NB4 (cell line): ENCODE measurements at regions not wholly inside any gene's neighbourhood (a gene's known extent, or its start where the extent isn't known, plus 50 kb on each side); places are given as distances from the start of the nearest gene placed in this dataset.

ENCODE experiments used
- CTCF ChIP-seq: IDR thresholded peaks from one replicate; pipeline ENCODE4 v1.5.1; 2012; ENCODE audit warnings: low read depth, low read length
- MYC ChIP-seq: IDR thresholded peaks from 2 replicates; pipeline ENCODE4 v1.6.1; 2011; ENCODE audit warnings: low read depth, low read length
- POLR2A ChIP-seq: IDR thresholded peaks from 2 replicates; pipeline ENCODE4 v1.6.1; 2011; ENCODE audit warnings: mild to moderate bottlenecking; ENCODE audit not compliant: insufficient read length; ENCODE audit errors: extremely low read depth

GRCh38 chr16:66295761-66296546 lies 70.5 kb upstream of the CDH5 start:
- TF ChIP-seq CTCF, result no peak
- TF ChIP-seq POLR2A, result no peak
- TF ChIP-seq MYC, result no peak
